LNCAP (cell line): ENCODE measurements at regions not wholly inside any gene's neighbourhood (a gene's known extent, or its start where the extent isn't known, plus 50 kb on each side); places are given as distances from the start of the nearest gene placed in this dataset.

Source experiments
- CTCF ChIP-seq: fragments of 450-650 bp; IDR thresholded peaks from 2 replicates; pipeline ENCODE4 v1.5.1; 2017; ENCODE audit warnings: mild to moderate bottlenecking

- TF ChIP-seq CTCF: no peak
These were observed 120.3 kb upstream of the ATP1A1 start for GRCh38 chr1:116252785-116253184.

- TF ChIP-seq CTCF: no peak
These were observed 119.3 kb upstream of the ATP1A1 start for GRCh38 chr1:116253566-116254382.

- TF ChIP-seq CTCF: no peak
These were observed 118.3 kb upstream of the ATP1A1 start for GRCh38 chr1:116254776-116255175.

- no peak for TF ChIP-seq CTCF
These were observed 117.4 kb upstream of the ATP1A1 start for GRCh38 chr1:116255486-116256285.

- no peak for TF ChIP-seq CTCF
These were observed 116.8 kb upstream of the ATP1A1 start for GRCh38 chr1:116256286-116256649.

GRCh38 chr1:116256875-116257274, 116.2 kb upstream of the ATP1A1 start:
- no peak for TF ChIP-seq CTCF

GRCh38 chr1:116257341-116257767, 115.7 kb upstream of the ATP1A1 start:
- no peak for TF ChIP-seq CTCF
